ENCODE measurements at regions not wholly inside any gene's neighbourhood (a gene's known extent, or its start where the extent isn't known, plus 50 kb on each side); places are given as distances from the start of the nearest gene placed in this dataset.

DNA sequence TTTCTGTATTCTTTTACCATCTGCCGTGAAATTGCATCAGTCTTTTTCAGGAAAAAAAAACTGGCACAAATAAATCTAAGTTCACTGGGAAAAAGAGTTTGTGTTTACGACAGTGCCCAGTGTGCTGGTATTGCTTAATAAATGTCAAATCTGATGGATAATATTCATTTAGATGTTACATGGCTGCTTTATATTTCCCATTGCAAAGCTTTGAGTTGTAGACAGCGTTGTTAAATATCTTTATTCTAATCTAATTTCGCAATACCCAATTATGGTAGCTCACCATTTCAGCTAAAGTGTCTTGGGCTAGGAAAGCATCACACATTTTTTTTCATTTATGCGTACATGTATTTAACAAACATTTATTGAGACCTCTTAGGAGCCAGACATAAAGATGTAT is 1994.5 kb upstream of the FLRT2 start:
- CTCF ChIA-PET, result no interaction called here
- H3K27ac ChIP-seq, result no peak overlapping the region
- POLR2A ChIA-PET, result no interaction called here
- H3K4me1 ChIP-seq, result no peaks in the 10 kb centered on the region
- ATAC-seq, result no peak
- no peak for FAIRE-seq
- 38% methylated on average over 5 of the region's 5 CpGs for WGBS (ENCODE audit: missing lambda C conversion rate)
- no peak overlapping the region for H3K4me2 ChIP-seq
- no peak overlapping the region for H3K4me3 ChIP-seq
- DNase-seq (ENCODE audit: low read depth in 1 of 2, low spot score in 1 of 2), result no peak
- H3K9me3 ChIP-seq, result no peaks in the 10 kb centered on the region; the same call in 2 of the 3 replicates
- TF ChIP-seq MAZ (IDR thresholded peaks at IDR 0.05; ENCODE audit: borderline replicate concordance, low read depth, low read length) (no peak), CBX2 (IDR thresholded peaks at IDR 0.05; ENCODE audit: borderline replicate concordance, low read depth) (no peak), CEBPB (IDR thresholded peaks at IDR 0.05) (peak in 1 of 2 experiments; percentile 6; a peak in 1 of 4 replicates)
- TF ChIP-seq, protein P1, sequence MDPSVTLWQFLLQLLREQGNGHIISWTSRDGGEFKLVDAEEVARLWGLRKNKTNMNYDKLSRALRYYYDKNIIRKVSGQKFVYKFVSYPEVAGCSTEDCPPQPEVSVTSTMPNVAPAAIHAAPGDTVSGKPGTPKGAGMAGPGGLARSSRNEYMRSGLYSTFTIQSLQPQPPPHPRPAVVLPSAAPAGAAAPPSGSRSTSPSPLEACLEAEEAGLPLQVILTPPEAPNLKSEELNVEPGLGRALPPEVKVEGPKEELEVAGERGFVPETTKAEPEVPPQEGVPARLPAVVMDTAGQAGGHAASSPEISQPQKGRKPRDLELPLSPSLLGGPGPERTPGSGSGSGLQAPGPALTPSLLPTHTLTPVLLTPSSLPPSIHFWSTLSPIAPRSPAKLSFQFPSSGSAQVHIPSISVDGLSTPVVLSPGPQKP (IDR thresholded peaks at IDR 0.05; ENCODE audit: low read depth, low read length), result no peak

DNA sequence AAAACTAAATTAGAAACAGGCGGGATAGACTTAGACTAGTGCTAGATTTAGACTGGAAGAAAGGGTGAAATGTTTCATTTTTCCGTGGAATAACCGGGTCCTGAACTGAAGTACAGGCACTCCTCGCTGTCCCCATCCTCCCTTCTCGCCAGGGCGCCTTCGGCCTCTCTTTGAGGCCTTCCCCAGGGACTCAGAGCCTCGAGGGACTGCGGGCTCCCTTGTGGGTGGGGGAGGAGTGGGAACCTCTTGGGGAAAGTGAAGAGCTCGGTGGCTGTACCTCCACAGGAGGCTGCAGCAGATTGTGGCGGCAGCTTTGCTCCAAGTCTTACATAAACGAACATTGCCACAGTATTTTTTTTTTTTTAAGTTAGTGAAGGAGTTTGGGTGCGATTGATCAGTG is 1988.8 kb upstream of the FLRT2 start:
- no peak for TF ChIP-seq JUN (IDR thresholded peaks at IDR 0.05)
- no peak for TF ChIP-seq E2F6 (IDR thresholded peaks at IDR 0.05; ENCODE audit: borderline replicate concordance, low read depth)
- TF ChIP-seq, protein P2, sequence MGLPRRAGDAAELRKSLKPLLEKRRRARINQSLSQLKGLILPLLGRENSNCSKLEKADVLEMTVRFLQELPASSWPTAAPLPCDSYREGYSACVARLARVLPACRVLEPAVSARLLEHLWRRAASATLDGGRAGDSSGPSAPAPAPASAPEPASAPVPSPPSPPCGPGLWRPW (IDR thresholded peaks at IDR 0.05), result no peak
- no peak for TF ChIP-seq HOXA7 (CRISPR knock-in tag; IDR thresholded peaks at IDR 0.05)
- no peak for TF ChIP-seq HEYL (CRISPR knock-in tag; IDR thresholded peaks at IDR 0.05)
- Histone ChIP-seq H3K4me1 (no peaks in the 10 kb centered on the region), H3K9me3 (no peaks in the 10 kb centered on the region; the same call in 2 of the 3 replicates), H3K4me3 (no peak overlapping the region), H3K4me2 (no peak overlapping the region), H3K27ac (no peak overlapping the region)
- 33% methylated on average over 13 of the region's 13 CpGs for WGBS (ENCODE audit: missing lambda C conversion rate)
- no peak for FAIRE-seq
- no peak for DNase-seq (ENCODE audit: low read depth in 1 of 2, low spot score in 1 of 2)
- ChIA-PET CTCF (no interaction called here), POLR2A (no interaction called here)
- ATAC-seq, result no peak

DNA sequence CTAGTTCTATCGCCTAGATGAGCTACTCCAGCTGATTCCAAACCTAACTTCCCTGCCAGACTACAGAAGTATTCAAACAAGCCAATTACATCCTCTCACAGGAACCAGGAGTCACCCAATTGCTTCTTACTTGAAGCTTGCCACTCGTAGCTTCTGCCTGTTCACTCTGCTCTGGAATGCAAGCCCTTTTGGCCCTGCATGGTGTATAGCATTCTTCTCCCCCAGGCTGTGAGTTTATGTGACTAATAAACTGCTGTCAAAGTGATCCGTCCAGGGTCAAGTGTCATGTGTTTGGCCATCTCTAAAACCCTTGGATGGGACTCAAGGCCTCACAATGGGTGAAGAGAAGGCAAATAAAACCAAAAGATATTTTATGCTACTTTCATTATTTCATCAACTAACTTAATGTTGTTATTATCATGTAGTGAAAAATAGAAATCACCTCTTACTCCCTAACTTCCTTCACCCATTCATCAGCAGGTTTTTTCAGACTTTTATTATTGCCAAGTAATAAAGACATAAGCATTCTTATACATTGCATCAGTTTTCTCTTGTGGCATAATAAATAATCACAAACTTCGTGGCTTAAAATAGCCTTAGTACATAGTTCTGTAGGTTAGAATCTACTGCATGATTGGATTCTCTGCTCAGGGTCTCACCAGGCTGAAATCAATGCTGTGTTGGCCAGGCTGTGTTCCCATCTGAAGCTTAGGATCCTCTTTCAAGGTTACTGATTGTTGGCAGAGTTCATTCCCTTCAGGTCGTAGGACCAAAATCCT is 1981.7 kb upstream of the FLRT2 start:
- no peak for FAIRE-seq
- H3K4me3 ChIP-seq, result no peak overlapping the region
- H3K4me2 ChIP-seq, result no peak overlapping the region
- H3K27ac ChIP-seq, result no peak overlapping the region
- TF ChIP-seq POLR2A (IDR thresholded peaks at IDR 0.05; ENCODE audit: low read length) (no peak), TP53 (CRISPR knock-in tag; IDR thresholded peaks at IDR 0.05) (no peak), PHF8 (IDR thresholded peaks at IDR 0.05; ENCODE audit: borderline replicate concordance, low read depth) (no peak), KDM1A (IDR thresholded peaks at IDR 0.05; ENCODE audit: low read depth) (no peak), HOXB13 (CRISPR knock-in tag; IDR thresholded peaks at IDR 0.05; ENCODE audit: low read depth) (no peak), ESRRA (IDR thresholded peaks at IDR 0.05; ENCODE audit: borderline replicate concordance, low read length) (no peak)
- TF ChIP-seq, protein P3, sequence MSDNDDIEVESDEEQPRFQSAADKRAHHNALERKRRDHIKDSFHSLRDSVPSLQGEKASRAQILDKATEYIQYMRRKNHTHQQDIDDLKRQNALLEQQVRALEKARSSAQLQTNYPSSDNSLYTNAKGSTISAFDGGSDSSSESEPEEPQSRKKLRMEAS (IDR thresholded peaks at IDR 0.05), result no peak
- ChIA-PET CTCF (no interaction called here), POLR2A (no interaction called here)
- no peak for ATAC-seq
- no peaks in the 10 kb centered on the region for H3K4me1 ChIP-seq
- H3K9me3 ChIP-seq, result no peaks in the 10 kb centered on the region
- DNase-seq (ENCODE audit: low read depth in 1 of 2, low spot score in 1 of 2), result no peak
- 6% methylated on average over 5 of the region's 5 CpGs for WGBS (ENCODE audit: missing lambda C conversion rate)

GRCh38 chr14:83556065-83556464 is 1973.9 kb upstream of the FLRT2 start:
- WGBS (ENCODE audit: missing lambda C conversion rate), result 29% methylated on average over 2 of the region's 2 CpGs
- FAIRE-seq, result no peak
- no peak for DNase-seq (ENCODE audit: low read depth in 1 of 2, low spot score in 1 of 2)
- Histone ChIP-seq H3K27ac (no peak overlapping the region), H3K4me3 (no peak overlapping the region), H3K4me1 (no peaks in the 10 kb centered on the region), H3K9me3 (peaks cover 3% of the 10 kb centered on the region; the same call in 1 of the 3 replicates), H3K4me2 (no peak overlapping the region)
- ATAC-seq, result no peak
- ChIA-PET CTCF (no interaction called here), POLR2A (no interaction called here)
- TF ChIP-seq CTCF (IDR thresholded peaks at IDR 0.05), result no peak
- no peak for TF ChIP-seq MYC (IDR thresholded peaks at IDR 0.05; ENCODE audit: borderline replicate concordance, low read length)
- TF ChIP-seq EP300 (IDR thresholded peaks at IDR 0.05), result no peak
- TF ChIP-seq KDM5A (IDR thresholded peaks at IDR 0.05), result no peak
- no peak for TF ChIP-seq CHD4 (IDR thresholded peaks at IDR 0.05; ENCODE audit: borderline replicate concordance)
- TF ChIP-seq FOSB (CRISPR knock-in tag; IDR thresholded peaks at IDR 0.05), result no peak
- TF ChIP-seq RCOR1 (IDR thresholded peaks at IDR 0.05; ENCODE audit: low read depth, low read length), result no peak
- TF ChIP-seq, protein P4, sequence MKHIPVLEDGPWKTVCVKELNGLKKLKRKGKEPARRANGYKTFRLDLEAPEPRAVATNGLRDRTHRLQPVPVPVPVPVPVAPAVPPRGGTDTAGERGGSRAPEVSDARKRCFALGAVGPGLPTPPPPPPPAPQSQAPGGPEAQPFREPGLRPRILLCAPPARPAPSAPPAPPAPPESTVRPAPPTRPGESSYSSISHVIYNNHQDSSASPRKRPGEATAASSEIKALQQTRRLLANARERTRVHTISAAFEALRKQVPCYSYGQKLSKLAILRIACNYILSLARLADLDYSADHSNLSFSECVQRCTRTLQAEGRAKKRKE (CRISPR knock-in tag; IDR thresholded peaks at IDR 0.05; ENCODE audit: low read depth), result no peak
- TF ChIP-seq RARB (CRISPR knock-in tag; IDR thresholded peaks at IDR 0.05), result no peak
- no peak for TF ChIP-seq SMC3 (IDR thresholded peaks at IDR 0.05)
- no peak for TF ChIP-seq POLR2AphosphoS2 (conservative IDR thresholded peaks at IDR 0.05; ENCODE audit: low read length)
- TF ChIP-seq TFCP2L1 (CRISPR knock-in tag; IDR thresholded peaks at IDR 0.05), result no peak
- TF ChIP-seq RFX5 (IDR thresholded peaks at IDR 0.05), result no peak
